Activated CD4-positive, CD25-positive, alpha-beta regulatory T cell treated with anti-CD3 and anti-CD28 coated beads, Interleukin-2, amount 50 U/mL, for 72 hours (primary cell): ENCODE measurements at regions not wholly inside any gene's neighbourhood (a gene's known extent, or its start where the extent isn't known, plus 50 kb on each side); places are given as distances from the start of the nearest gene placed in this dataset.

ENCODE experiments used
- DNase-seq: peaks from one replicate; pipeline ENCODE4 v3.0.0; 2021

- no peak for DNase-seq
Observed at GRCh38 chr11:8826901-8827560, 84.0 kb upstream of the AKIP1 start.

GRCh38 chr11:8828046-8828445 lies 82.9 kb upstream of the AKIP1 start:
- no peak for DNase-seq

- DNase-seq: no peak
Observed at GRCh38 chr11:8828580-8829361, 82.2 kb upstream of the AKIP1 start.

DNA sequence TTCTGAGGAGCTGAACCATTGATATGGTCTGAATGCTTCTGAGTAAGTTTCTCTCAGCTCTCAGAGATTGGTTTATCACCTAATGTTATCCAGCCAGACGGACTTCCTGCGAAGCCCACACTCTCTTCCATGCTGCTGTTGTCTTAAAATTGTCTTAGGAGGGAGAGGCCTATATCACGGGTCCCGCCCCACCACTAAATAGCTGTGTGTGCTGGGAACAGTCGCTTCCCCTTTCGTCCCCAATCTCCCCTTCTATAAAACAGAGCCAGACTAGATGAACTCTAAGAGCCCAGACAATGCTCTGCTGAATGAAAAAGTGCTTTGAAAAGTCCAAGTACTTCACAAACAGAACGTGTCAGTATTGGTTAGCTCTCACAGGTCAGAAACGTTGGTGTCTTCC lies 81.4 kb upstream of the AKIP1 start:
- no peak for DNase-seq

- DNase-seq: no peak
Observed at GRCh38 chr11:8830641-8831040, 80.3 kb upstream of the AKIP1 start.

DNA sequence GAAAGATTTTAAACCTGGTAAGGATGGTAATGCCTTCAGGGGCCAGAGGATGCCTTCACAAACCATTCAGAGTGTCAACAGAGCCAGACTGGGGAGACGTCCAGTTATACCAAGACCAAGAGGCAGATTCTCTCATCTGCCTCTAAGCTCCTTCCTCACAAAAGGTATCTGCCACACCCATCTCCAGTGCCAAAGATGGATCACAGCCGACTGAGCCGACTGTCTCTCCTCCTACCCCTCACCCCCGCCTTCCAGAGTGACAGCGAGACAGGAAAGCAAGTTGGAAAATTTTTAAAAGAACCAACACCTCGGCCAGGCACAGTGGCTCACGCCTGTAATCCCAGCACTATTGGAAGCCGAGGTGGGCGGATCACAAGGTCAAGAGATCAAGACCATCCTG lies 79.1 kb upstream of the AKIP1 start:
- no peak for DNase-seq

- DNase-seq: no peak
Observed at GRCh38 chr11:8832571-8833260, 78.3 kb upstream of the AKIP1 start.

DNA sequence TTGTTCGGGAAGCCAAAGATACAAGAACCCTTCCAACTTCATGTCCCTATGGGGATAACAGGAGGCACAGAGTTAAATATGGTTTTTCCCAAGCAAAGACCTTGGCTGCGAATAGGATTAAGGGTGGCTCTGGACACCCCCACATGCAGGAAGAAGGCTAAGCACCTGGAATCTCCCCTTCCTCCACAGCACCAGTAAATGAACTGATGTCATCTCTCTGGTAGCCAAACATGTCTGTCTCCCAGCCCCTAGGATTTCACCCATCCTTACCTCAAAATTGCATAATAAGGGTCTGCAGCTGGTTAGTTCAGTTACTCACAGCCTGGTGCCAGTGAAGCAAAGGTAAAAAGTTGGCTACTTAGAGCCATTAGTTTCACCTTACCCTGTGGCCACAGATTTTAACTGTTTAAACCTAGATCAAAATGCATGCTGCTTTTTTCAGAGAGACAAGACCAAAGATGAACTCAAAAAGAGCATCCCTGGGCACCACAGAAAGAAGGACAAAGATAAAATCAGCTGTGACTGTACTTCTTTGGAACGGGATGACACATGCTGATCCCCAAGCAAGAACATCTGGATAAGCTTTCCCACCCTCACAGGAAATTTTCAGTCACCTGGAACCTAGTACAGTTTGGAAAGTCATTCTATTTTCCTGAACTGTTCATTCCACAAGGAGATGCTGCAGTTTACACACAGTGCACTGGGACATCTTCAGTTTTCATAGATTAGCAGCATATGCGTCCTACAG lies 77.2 kb upstream of the AKIP1 start:
- DNase-seq: no peak

- DNase-seq: no peak
Observed at GRCh38 chr11:8834379-8834778, 76.6 kb upstream of the AKIP1 start.

DNA sequence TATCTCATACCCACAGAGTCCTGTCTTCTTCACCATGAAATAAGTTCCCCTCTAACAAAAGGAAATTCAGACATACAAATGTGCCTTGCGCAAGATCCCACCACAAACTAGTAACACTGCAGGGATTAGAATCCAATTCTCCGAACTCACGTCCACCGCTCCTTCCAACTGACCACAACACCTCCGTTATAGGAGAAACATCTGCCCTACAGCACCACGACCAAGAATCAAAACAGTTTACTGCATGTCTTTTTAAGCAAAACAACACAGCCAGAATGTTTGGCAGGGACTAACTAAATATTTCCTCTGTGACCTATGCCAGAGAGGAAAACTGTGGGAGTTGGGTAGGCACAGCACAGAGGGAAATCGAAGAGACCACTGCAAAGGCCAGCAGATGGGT lies 72.7 kb upstream of the AKIP1 start:
- DNase-seq: no peak

DNA sequence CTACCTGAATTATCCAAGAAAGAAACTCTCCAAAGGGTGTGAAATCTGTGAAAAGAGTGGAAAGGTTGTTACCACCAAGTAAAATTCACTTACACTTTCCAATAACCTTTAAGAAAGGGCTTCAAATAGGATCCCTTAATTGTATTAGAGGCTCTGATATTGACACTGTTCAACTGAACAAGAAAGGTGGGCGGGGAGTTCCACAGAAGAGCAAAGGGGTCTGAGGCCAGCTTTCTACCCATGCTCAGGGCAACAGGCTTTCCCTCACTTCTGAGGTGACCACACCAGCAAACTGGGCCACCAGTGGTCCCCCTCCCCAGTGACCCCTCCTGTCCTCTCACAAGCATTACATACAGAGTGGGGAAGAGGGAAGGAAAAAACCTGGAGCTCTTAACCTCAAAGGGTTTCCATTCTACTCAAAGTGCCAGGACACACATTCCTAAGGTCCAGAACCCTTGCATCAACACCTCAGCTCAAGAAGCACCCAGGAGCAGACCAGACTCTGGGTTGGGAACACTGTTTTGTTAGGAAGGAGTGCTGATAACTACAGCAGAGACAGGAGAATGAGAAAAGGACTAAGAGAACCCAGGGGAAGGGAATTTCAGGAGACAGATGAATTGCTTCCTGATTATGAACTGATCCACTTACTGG lies 71.6 kb upstream of the AKIP1 start:
- no peak for DNase-seq

- no peak for DNase-seq
Observed at GRCh38 chr11:8839957-8840945, 70.7 kb upstream of the AKIP1 start.

DNA sequence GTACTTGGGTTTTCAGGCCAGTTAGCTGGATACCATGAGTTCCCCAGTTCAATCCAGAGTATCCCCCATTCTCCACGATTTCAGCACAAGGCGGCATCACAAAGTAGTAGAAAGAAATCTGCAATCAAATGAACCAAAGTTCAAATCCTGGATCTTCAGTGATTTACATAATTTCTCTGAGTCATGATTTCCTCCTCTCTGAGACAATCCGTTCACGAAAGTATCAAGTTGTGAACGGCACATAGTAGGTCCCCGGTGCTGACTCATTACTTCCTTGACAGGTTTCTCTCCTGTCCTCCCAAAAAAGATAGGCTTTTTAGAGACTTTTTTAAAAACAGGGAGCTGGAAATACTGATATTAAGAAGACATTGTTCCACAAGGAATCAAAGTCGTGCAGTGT lies 69.1 kb upstream of the AKIP1 start:
- no peak for DNase-seq

DNA sequence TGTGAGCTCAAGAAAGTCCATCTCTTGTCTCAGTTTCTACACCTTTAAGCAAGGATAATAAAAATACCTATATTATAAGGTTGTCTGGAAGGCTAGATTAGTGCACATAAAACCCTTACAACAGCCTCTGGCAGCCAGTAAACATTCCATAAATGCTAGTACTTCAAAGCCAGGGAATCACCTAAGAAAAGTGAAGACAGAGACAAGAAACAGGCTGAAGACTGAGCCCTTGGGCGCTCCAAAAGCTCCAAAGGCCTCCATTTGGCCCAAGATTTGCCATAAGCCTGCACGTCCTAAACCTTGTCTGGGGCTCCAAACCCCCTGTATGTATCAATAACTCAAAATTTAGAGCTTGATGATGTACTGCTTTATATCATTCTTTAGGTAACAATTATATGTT lies 52.2 kb upstream of the AKIP1 start:
- DNase-seq: no peak
